NB4 (cell line): ENCODE measurements at regions not wholly inside any gene's neighbourhood (a gene's known extent, or its start where the extent isn't known, plus 50 kb on each side); places are given as distances from the start of the nearest gene placed in this dataset.

Source experiments
- DNase-seq: peaks from one replicate; pipeline ENCODE4 v3.0.0; 2010; ENCODE audit warnings: low read depth
- H3K4me3 ChIP-seq: one replicate; pipeline ENCODE4 v1.5.1; 2011; ENCODE audit warnings: mild to moderate bottlenecking, low read depth, low read length, moderate library complexity
- CTCF ChIP-seq: IDR thresholded peaks from one replicate; pipeline ENCODE4 v1.5.1; 2012; ENCODE audit warnings: low read depth, low read length
- MYC ChIP-seq: IDR thresholded peaks from 2 replicates; pipeline ENCODE4 v1.6.1; 2011; ENCODE audit warnings: low read depth, low read length
- POLR2A ChIP-seq: IDR thresholded peaks from 2 replicates; pipeline ENCODE4 v1.6.1; 2011; ENCODE audit warnings: mild to moderate bottlenecking; ENCODE audit not compliant: insufficient read length; ENCODE audit errors: extremely low read depth
- TF ChIP-seq, protein P1 (sequence below): IDR thresholded peaks from 2 replicates; pipeline ENCODE4 v1.6.1; 2011; ENCODE audit warnings: low read depth, low read length

GRCh38 chr13:64289702-64290101 is 2874.1 kb upstream of the PCDH20 start:
- DNase-seq: no peak
- H3K4me3 ChIP-seq: no peak overlapping the region
- TF ChIP-seq, protein P1, sequence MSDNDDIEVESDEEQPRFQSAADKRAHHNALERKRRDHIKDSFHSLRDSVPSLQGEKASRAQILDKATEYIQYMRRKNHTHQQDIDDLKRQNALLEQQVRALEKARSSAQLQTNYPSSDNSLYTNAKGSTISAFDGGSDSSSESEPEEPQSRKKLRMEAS: no peak
- no peak for TF ChIP-seq MYC
- TF ChIP-seq POLR2A: no peak
- TF ChIP-seq CTCF: no peak

DNA sequence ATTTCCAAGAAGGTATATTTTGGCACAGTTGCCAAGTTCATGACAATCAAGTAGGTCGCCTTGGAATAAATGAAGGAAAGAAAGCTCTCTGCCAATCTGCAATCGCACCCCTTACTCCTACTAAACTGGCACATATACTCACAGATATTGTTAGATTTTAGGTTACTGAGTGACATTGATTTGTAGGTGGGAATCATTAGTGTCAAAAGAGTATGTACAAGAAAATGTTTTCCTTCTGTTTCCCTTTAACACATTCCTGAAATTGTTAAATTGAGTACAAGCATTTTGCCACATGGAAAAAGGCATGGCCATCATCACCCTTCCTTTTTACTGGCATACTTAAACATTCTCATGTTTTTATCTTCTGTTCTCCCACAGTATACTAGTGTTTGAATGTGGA is 2868.3 kb upstream of the PCDH20 start:
- no peak overlapping the region for H3K4me3 ChIP-seq
- no peak for TF ChIP-seq MYC
- no peak for TF ChIP-seq POLR2A
- TF ChIP-seq, protein P1: no peak
- TF ChIP-seq CTCF: no peak
- no peak for DNase-seq

GRCh38 chr13:64278493-64278892 is 2862.8 kb upstream of the PCDH20 start:
- TF ChIP-seq CTCF (no peak), MYC (no peak), POLR2A (no peak)
- TF ChIP-seq, protein P1: no peak
- H3K4me3 ChIP-seq: no peak overlapping the region
- DNase-seq: no peak

GRCh38 chr13:64277097-64277496 is 2861.4 kb upstream of the PCDH20 start:
- no peak overlapping the region for H3K4me3 ChIP-seq
- no peak for TF ChIP-seq MYC
- TF ChIP-seq, protein P1: no peak
- TF ChIP-seq POLR2A: no peak
- no peak for TF ChIP-seq CTCF
- DNase-seq: no peak

DNA sequence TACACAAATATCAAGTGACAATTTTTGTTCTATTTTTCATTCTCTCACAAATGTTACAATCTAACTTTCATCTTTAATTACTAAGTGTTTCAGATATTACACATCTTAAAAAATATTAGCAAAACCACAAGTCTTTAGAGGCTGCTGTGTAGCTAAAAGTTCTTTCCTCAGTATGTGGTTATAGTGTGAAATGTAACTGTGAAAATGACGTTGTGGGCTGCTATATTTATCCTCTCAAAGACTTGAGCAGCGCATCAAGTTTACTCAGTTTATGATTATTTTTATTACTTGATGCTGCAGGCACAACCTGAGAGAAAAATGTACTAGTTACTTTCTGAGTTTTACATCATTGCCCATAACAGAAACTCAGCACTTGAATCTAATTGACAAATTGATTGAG is 2860.6 kb upstream of the PCDH20 start:
- H3K4me3 ChIP-seq: no peak overlapping the region
- DNase-seq: no peak
- TF ChIP-seq POLR2A: no peak
- TF ChIP-seq, protein P1: no peak
- no peak for TF ChIP-seq CTCF
- no peak for TF ChIP-seq MYC
